ENCODE measurements at regions not wholly inside any gene's neighbourhood (a gene's known extent, or its start where the extent isn't known, plus 50 kb on each side); places are given as distances from the start of the nearest gene placed in this dataset.
A peak's percentile ranks its signal among the peaks of the same experiment; 100 is the strongest.

GRCh38 chr18:10055125-10055750 lies 141.4 kb downstream of the VAPA start:
- 87 to 100% methylated on average over 3 to 10 of the region's 10 CpGs for WGBS, 2 donors (ENCODE audit: low coverage in 1 of 2)
- no peaks in the 10 kb centered on the region for H3K27me3 ChIP-seq
- in situ Hi-C loops (cut with MboI; ENCODE audit: low pct_ligation_motif_present in 1 of 4, low pct_unique_long_range_greater_than_20kb in 1 of 4, low sequenced_read_pairs in 3 of 4) = no loop called here

GRCh38 chr18:10056506-10056905 lies 142.7 kb downstream of the VAPA start:
- intact Hi-C loops (cut with DNase I; ENCODE audit: low total_unique reads) = no loop called here
- H3K4me1 ChIP-seq = peaks cover 4 to 50% (median 5%) of the 10 kb centered on the region in 4 donors
- TF ChIP-seq POLR2A (IDR thresholded peaks at IDR 0.05) (no peak), CTCF (IDR thresholded peaks at IDR 0.05) (no peak), EP300 (IDR thresholded peaks at IDR 0.05; ENCODE audit: low read depth) (no peak), POLR2AphosphoS5 (IDR thresholded peaks at IDR 0.05) (no peak)
- H3K36me3 ChIP-seq = no peaks in the 10 kb centered on the region
- 88 to 98% methylated on average over 9 to 12 of the region's 12 CpGs for WGBS, 2 donors (ENCODE audit: low coverage in 1 of 2)
- H3K27me3 ChIP-seq = no peaks in the 10 kb centered on the region
- H3K9me3 ChIP-seq = no peaks in the 10 kb centered on the region
- no peak overlapping the region for H3K4me3 ChIP-seq
- in situ Hi-C loops (cut with MboI; ENCODE audit: low pct_ligation_motif_present in 1 of 4, low pct_unique_long_range_greater_than_20kb in 1 of 4, low sequenced_read_pairs in 3 of 4) = no loop called here
- DNase-seq = no peak
- no peak overlapping the region for H3K27ac ChIP-seq

More at GRCh38 chr18:10055125-10055750, 141.4 kb downstream of the VAPA start:
- intact Hi-C loops (cut with DNase I; ENCODE audit: low total_unique reads) = no loop called here
- no peak for DNase-seq
- no peaks in the 10 kb centered on the region for H3K36me3 ChIP-seq
- no peak overlapping the region for H3K27ac ChIP-seq
- no peak for TF ChIP-seq POLR2AphosphoS5 (IDR thresholded peaks at IDR 0.05)
- TF ChIP-seq EP300 (IDR thresholded peaks at IDR 0.05; ENCODE audit: low read depth) = no peak
- no peak for TF ChIP-seq CTCF (IDR thresholded peaks at IDR 0.05)
- no peak for TF ChIP-seq POLR2A (IDR thresholded peaks at IDR 0.05)
- H3K9me3 ChIP-seq = no peaks in the 10 kb centered on the region
- H3K4me3 ChIP-seq = no peak overlapping the region
- peaks cover 4 to 42% (median 5%) of the 10 kb centered on the region in 4 donors for H3K4me1 ChIP-seq

DNA sequence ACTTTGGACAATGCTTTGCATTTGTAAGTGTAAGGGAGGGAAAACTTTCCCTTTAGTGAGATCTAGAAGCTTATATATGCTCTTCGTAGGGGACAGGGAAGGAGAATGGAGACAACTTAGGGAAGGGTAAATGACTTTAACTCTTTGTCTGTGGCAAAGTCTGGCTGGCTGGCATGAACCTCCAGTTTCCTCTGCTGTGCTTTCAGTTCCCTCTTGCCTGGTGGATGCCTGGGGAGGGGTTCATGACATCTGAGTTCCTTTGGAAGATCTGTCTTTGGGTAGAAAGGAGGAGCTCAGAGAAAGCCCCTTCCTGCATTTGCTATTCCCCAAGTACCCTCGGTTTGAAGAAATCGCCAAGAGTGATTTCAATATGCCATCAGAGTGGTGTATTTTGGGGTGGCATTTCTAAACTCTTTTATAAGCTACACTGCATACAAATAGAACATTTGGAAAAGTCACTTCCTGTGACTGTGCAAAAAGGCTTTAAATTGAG lies 143.6 kb downstream of the VAPA start:
- H3K36me3 ChIP-seq = no peaks in the 10 kb centered on the region
- 67 to 73% methylated on average over 3 of the region's 3 CpGs for WGBS, 2 donors (ENCODE audit: low coverage in 1 of 2)
- TF ChIP-seq CTCF (IDR thresholded peaks at IDR 0.05) (no peak), EP300 (IDR thresholded peaks at IDR 0.05; ENCODE audit: low read depth) (no peak), POLR2A (IDR thresholded peaks at IDR 0.05) (no peak), POLR2AphosphoS5 (IDR thresholded peaks at IDR 0.05) (no peak)
- H3K4me3 ChIP-seq = no peak overlapping the region
- H3K27ac ChIP-seq = peak overlapping the region; percentile 53 to 61 (median 60)
- H3K27me3 ChIP-seq = no peaks in the 10 kb centered on the region
- intact Hi-C loops (cut with DNase I; ENCODE audit: low total_unique reads) (no loop called here), in situ Hi-C loops (cut with MboI; ENCODE audit: low pct_ligation_motif_present in 1 of 4, low pct_unique_long_range_greater_than_20kb in 1 of 4, low sequenced_read_pairs in 3 of 4) (no loop called here)
- peaks cover 4 to 48% (median 5%) of the 10 kb centered on the region in 4 donors for H3K4me1 ChIP-seq
- no peak for DNase-seq
- H3K9me3 ChIP-seq = no peaks in the 10 kb centered on the region

DNA sequence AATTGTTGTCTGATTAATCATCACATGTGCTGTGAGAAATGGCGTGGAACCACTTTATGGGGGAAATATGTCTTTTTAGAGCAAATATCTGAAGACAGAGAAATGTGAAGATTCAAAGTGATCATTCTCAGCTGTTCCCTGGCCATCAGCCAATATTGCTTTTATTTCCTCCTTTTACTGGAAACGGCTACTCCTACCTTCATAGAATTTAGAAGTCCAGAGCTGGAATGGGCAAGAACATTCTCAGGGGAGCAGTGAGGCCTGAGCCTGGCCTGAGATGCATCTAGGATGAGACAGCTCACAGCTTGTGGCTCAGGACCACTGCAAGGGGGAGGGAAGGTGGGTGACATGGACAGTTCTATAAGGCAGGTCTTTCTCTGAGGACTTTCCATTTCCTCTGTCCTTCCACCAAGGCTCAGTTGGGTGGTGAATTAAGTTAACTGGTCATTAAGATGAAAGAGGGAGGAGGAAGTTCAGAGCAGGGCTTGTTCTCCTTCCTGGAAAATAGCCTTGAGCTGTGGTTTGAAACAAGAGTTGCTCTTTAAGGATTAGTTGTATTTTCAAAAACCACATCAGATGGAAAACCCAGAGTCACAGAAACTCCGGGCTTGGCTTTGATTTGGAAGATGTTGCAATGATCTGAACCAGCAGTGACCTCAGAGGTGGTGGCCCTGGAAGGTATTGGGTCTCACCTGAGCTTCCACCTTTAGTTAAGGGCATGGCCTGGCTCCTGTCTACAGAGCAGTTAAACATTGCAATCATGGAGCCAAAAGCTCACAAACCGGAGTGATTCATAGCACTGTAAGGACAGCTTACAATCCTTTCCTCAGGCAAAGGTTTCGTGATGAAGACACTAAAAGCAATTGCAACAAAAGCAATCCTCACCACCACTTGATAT lies 144.3 kb downstream of the VAPA start:
- Histone ChIP-seq H3K4me1 (peaks cover 4 to 46% (median 5%) of the 10 kb centered on the region in 4 donors), H3K9me3 (no peaks in the 10 kb centered on the region), H3K4me3 (no peak overlapping the region), H3K36me3 (no peaks in the 10 kb centered on the region), H3K27me3 (no peaks in the 10 kb centered on the region), H3K27ac (peak overlapping the region; percentile 53 to 61 (median 60))
- intact Hi-C loops (cut with DNase I; ENCODE audit: low total_unique reads) = no loop called here
- 51 to 70% methylated on average over 4 to 5 of the region's 5 CpGs for WGBS, 2 donors (ENCODE audit: low coverage in 1 of 2)
- no peak for DNase-seq
- no peak for TF ChIP-seq EP300 (IDR thresholded peaks at IDR 0.05; ENCODE audit: low read depth)
- TF ChIP-seq POLR2AphosphoS5 (IDR thresholded peaks at IDR 0.05) = peak in 2 of 3 donors; percentile 4 to 6
- in situ Hi-C loops (cut with MboI; ENCODE audit: low pct_ligation_motif_present in 1 of 4, low pct_unique_long_range_greater_than_20kb in 1 of 4, low sequenced_read_pairs in 3 of 4) = no loop called here
